ENCODE measurements at regions not wholly inside any gene's neighbourhood (a gene's known extent, or its start where the extent isn't known, plus 50 kb on each side); places are given as distances from the start of the nearest gene placed in this dataset.

GRCh38 chr15:77540312-77541060 lies 92.2 kb downstream of the LINGO1 start:
- DNase-seq (ENCODE audit: low read depth) = no peak

- DNase-seq (ENCODE audit: low read depth) = no peak
Measured at GRCh38 chr15:77538793-77539497, 93.8 kb downstream of the LINGO1 start.

GRCh38 chr15:77538027-77538451 lies 94.7 kb downstream of the LINGO1 start:
- no peak for DNase-seq (ENCODE audit: low read depth)

- no peak for DNase-seq (ENCODE audit: low read depth)
Measured at GRCh38 chr15:77537006-77537405, 95.7 kb downstream of the LINGO1 start.

- no peak for DNase-seq (ENCODE audit: low read depth)
Measured at GRCh38 chr15:77535845-77536244, 96.9 kb downstream of the LINGO1 start.
